OCI-LY1 (cell line): ENCODE measurements at regions not wholly inside any gene's neighbourhood (a gene's known extent, or its start where the extent isn't known, plus 50 kb on each side); places are given as distances from the start of the nearest gene placed in this dataset.

Source experiments
- H2AFZ ChIP-seq: fragments of 200-600 bp; sonication (generic), shearing (Covaris generic); 2 replicates; pipeline ENCODE4 v1.6.0; 2014; ENCODE audit warnings: antibody characterized with exemption, mild to moderate bottlenecking, low read length
- H3F3A ChIP-seq: fragments of 200-600 bp; sonication (generic), shearing (Covaris generic); 2 replicates; pipeline ENCODE4 v1.6.0; 2014; ENCODE audit warnings: mild to moderate bottlenecking, antibody characterized with exemption, low read length, moderate library complexity; ENCODE audit not compliant: insufficient read depth
- H3K27ac ChIP-seq: fragments of 200-600 bp; sonication (generic); 2 replicates; pipeline ENCODE4 v1.5.1; 2014; ENCODE audit warnings: low read length, mixed run types, mild to moderate bottlenecking, low read depth; ENCODE audit not compliant: poor library complexity, severe bottlenecking
- H3K27me3 ChIP-seq: fragments of 200-600 bp; sonication (generic); 2 replicates; pipeline ENCODE4 v1.6.0; 2014; ENCODE audit warnings: antibody characterized with exemption, mild to moderate bottlenecking, low read length, moderate library complexity; ENCODE audit not compliant: insufficient read depth
- H3K36me3 ChIP-seq: fragments of 200-600 bp; sonication (generic); 2 replicates; pipeline ENCODE4 v1.6.1; 2014; ENCODE audit warnings: mild to moderate bottlenecking, antibody characterized with exemption, low read length, moderate library complexity, mixed read lengths; ENCODE audit not compliant: insufficient read depth
- H3K4me1 ChIP-seq: fragments of 200-600 bp; sonication (generic); 2 replicates; pipeline ENCODE4 v1.5.1; 2014; ENCODE audit warnings: mild to moderate bottlenecking, low read length, moderate library complexity; ENCODE audit not compliant: insufficient read depth, severe bottlenecking
- H3K4me2 ChIP-seq: fragments of 200-600 bp; sonication (generic), shearing (Covaris generic); 2 replicates; pipeline ENCODE4 v1.6.1; 2014; ENCODE audit warnings: low read length
- H3K4me3 ChIP-seq: fragments of 200-600 bp; sonication (generic); 2 replicates; pipeline ENCODE4 v1.5.1; 2014; ENCODE audit warnings: low read length, low read depth, mild to moderate bottlenecking, mixed read lengths; ENCODE audit not compliant: poor library complexity, severe bottlenecking
- H3K79me2 ChIP-seq: fragments of 200-600 bp; shearing (Covaris generic); 2 replicates; pipeline ENCODE4 v1.6.1; 2016; ENCODE audit warnings: mixed run types, low read length, mixed read lengths; ENCODE audit not compliant: insufficient read depth
- H3K9ac ChIP-seq: fragments of 200-600 bp; sonication (generic), shearing (Covaris generic); 2 replicates; pipeline ENCODE4 v1.6.1; 2014; ENCODE audit warnings: mild to moderate bottlenecking, low read length, mixed read lengths
- H3K9me2 ChIP-seq: fragments of 200-600 bp; sonication (generic), shearing (Covaris generic); 2 replicates; pipeline ENCODE4 v1.6.1; 2014; ENCODE audit warnings: low read depth, mild to moderate bottlenecking, low read length, mixed read lengths
- H3K9me3 ChIP-seq: fragments of 200-600 bp; shearing (Covaris generic); 2 replicates; pipeline ENCODE4 v1.6.1; 2014; ENCODE audit warnings: low read length, mixed read lengths
- H4K20me1 ChIP-seq: fragments of 200-600 bp; sonication (generic), shearing (Covaris generic); 2 replicates; pipeline ENCODE4 v1.6.0; 2016; ENCODE audit warnings: mild to moderate bottlenecking, low read length; ENCODE audit not compliant: insufficient read depth
- EZH2 ChIP-seq: fragments of 200-600 bp; sonication (generic), shearing (Covaris generic); IDR thresholded peaks from 2 replicates; pipeline ENCODE4 v1.8.0; 2017; ENCODE audit warnings: borderline replicate concordance, mixed run types, mild to moderate bottlenecking, antibody characterized with exemption, low read length, moderate library complexity, mixed read lengths
- TF ChIP-seq, protein P1 (sequence below): fragments of 200-600 bp; sonication (generic), shearing (Covaris generic); IDR thresholded peaks from 2 replicates; pipeline ENCODE4 v1.5.1; 2017; ENCODE audit warnings: mild to moderate bottlenecking, antibody characterized with exemption, low read length, moderate library complexity, mixed read lengths

DNA sequence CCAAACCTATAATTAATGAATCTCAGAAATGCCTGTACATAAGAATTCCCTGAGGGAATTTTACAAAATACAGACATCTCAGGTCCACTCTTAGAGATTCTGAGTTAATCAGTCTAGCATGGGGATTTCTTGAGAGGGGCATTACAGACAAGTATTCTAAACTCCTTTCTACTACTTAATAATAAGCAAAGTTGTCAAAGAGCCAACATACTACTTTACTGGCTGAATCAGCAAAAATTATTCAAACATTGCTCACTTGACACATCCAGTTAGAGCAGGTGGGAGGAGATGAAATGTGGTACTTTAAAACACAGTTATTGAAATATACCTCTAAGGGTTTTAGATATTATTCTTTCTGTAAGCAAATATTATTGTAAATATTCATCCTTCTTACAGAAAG, 1164.7 kb downstream of the CDY2B start:
- Histone ChIP-seq H3K36me3 (no peaks in the 10 kb centered on the region), H4K20me1 (no peaks in the 10 kb centered on the region), H3K27ac (no peak overlapping the region), H3K4me2 (no peak overlapping the region), H3F3A (no peaks in the 10 kb centered on the region), H2AFZ (no peak overlapping the region), H3K79me2 (no peaks in the 10 kb centered on the region), H3K9me2 (no peaks in the 10 kb centered on the region), H3K4me3 (no peak overlapping the region), H3K9ac (no peak overlapping the region), H3K4me1 (no peaks in the 10 kb centered on the region), H3K9me3 (no peaks in the 10 kb centered on the region), H3K27me3 (no peaks in the 10 kb centered on the region)
- no peak for TF ChIP-seq EZH2
- TF ChIP-seq, protein P1, sequence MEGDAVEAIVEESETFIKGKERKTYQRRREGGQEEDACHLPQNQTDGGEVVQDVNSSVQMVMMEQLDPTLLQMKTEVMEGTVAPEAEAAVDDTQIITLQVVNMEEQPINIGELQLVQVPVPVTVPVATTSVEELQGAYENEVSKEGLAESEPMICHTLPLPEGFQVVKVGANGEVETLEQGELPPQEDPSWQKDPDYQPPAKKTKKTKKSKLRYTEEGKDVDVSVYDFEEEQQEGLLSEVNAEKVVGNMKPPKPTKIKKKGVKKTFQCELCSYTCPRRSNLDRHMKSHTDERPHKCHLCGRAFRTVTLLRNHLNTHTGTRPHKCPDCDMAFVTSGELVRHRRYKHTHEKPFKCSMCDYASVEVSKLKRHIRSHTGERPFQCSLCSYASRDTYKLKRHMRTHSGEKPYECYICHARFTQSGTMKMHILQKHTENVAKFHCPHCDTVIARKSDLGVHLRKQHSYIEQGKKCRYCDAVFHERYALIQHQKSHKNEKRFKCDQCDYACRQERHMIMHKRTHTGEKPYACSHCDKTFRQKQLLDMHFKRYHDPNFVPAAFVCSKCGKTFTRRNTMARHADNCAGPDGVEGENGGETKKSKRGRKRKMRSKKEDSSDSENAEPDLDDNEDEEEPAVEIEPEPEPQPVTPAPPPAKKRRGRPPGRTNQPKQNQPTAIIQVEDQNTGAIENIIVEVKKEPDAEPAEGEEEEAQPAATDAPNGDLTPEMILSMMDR, result no peak

DNA sequence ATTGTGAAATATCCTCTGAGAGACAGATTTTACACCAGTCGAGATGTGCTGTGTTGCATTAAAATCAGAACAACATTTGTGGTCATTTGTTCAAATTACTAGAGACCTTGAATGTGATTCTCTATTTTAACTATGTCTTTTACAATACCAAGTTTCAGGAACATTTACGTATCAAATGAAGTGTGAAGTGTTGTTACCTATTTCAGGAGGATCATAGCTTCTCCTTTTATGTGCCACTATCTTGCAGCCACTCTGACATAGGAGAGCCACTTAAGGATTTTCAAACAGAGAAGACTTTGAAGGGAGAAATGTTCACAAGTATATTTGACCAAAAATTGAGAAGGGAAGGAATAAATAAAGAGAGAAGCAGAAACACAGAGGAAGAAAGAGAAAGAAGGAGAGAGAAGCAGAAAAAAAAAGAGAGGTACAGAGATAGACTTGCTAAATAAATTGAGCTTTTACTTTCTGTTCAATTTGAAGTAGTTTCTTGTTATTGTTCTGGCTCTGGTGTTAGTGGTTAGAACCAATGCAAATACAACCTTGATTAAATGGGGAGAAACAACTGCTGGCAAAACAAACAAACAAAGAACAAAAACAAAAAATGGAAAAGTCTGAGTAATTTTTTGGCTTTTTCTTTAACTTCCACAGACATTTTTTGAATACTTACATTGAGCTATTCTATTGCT, 1206.8 kb downstream of the CDY2B start:
- Histone ChIP-seq H3K36me3 (no peaks in the 10 kb centered on the region), H4K20me1 (no peaks in the 10 kb centered on the region), H3K9me3 (no peaks in the 10 kb centered on the region), H3K4me2 (no peak overlapping the region), H3F3A (no peaks in the 10 kb centered on the region), H3K9me2 (no peaks in the 10 kb centered on the region), H3K9ac (no peak overlapping the region), H3K27me3 (no peaks in the 10 kb centered on the region), H3K27ac (no peak overlapping the region), H3K79me2 (no peaks in the 10 kb centered on the region), H2AFZ (no peak overlapping the region), H3K4me1 (no peaks in the 10 kb centered on the region), H3K4me3 (no peak overlapping the region)
- no peak for TF ChIP-seq EZH2
- TF ChIP-seq, protein P1, result no peak

DNA sequence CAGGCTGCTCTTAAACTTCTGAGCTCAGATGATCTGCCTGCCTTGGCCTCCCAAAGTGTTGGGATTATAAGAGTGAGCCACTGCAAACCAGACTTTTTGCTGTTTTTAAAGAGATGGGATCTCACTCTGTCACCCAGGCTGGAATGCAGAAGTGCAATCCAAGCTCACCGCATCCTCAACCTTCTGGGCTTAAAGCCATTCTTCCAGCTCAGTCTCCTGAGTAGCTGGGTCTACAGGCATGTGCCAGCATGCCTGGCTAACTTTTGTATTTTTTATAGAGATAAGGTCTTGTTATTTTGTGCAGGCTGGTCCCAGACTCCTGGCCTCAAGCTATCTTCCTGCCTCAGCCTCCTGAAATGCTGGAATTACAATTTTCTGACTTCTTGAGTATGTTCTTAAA, 1211.6 kb downstream of the CDY2B start:
- Histone ChIP-seq H3K9me3 (no peaks in the 10 kb centered on the region), H4K20me1 (no peaks in the 10 kb centered on the region), H3K79me2 (no peaks in the 10 kb centered on the region), H3K27me3 (no peaks in the 10 kb centered on the region), H3F3A (no peaks in the 10 kb centered on the region), H3K36me3 (no peaks in the 10 kb centered on the region), H3K9ac (no peak overlapping the region), H3K9me2 (no peaks in the 10 kb centered on the region), H3K4me2 (no peak overlapping the region), H3K4me3 (no peak overlapping the region), H3K4me1 (no peaks in the 10 kb centered on the region), H3K27ac (no peak overlapping the region), H2AFZ (no peak overlapping the region)
- TF ChIP-seq EZH2, result no peak
- TF ChIP-seq, protein P1, result no peak
